ENCODE measurements at regions not wholly inside any gene's neighbourhood (a gene's known extent, or its start where the extent isn't known, plus 50 kb on each side); places are given as distances from the start of the nearest gene placed in this dataset.

GRCh38 chr7:88686468-88687229 is 72.9 kb upstream of the ZNF804B start:
- TF ChIP-seq PATZ1 (CRISPR knock-in tag; IDR thresholded peaks at IDR 0.05; ENCODE audit: borderline replicate concordance) (no peak), ARNTL (CRISPR knock-in tag; IDR thresholded peaks at IDR 0.05; ENCODE audit: borderline replicate concordance, low read depth) (no peak)
- no peak; the same call in 2 of the 3 replicates for ATAC-seq

GRCh38 chr7:88681682-88682081 is 77.8 kb upstream of the ZNF804B start:
- TF ChIP-seq ZNF565 (CRISPR knock-in tag; conservative IDR thresholded peaks at IDR 0.05; ENCODE audit: low read depth): no peak
- no peak for TF ChIP-seq SNAI2 (CRISPR knock-in tag; IDR thresholded peaks at IDR 0.05)
- TF ChIP-seq TOX (CRISPR knock-in tag; IDR thresholded peaks at IDR 0.05; ENCODE audit: borderline replicate concordance): no peak
- TF ChIP-seq ZNF70 (CRISPR knock-in tag; IDR thresholded peaks at IDR 0.05): no peak
- TF ChIP-seq POU6F1 (CRISPR knock-in tag; IDR thresholded peaks at IDR 0.05; ENCODE audit: borderline replicate concordance, low read depth): no peak
- TF ChIP-seq ZC3H10 (CRISPR knock-in tag; IDR thresholded peaks at IDR 0.05): no peak
- TF ChIP-seq BACH2 (CRISPR knock-in tag; IDR thresholded peaks at IDR 0.05; ENCODE audit: borderline replicate concordance): no peak
- no peak for TF ChIP-seq ZNF8 (CRISPR knock-in tag; IDR thresholded peaks at IDR 0.05)
- no peak for TF ChIP-seq ISL1 (CRISPR knock-in tag; IDR thresholded peaks at IDR 0.05)
- TF ChIP-seq PATZ1 (CRISPR knock-in tag; IDR thresholded peaks at IDR 0.05; ENCODE audit: borderline replicate concordance): no peak
- TF ChIP-seq TSHZ2 (CRISPR knock-in tag; IDR thresholded peaks at IDR 0.05): no peak
- no peak for TF ChIP-seq CREB5 (CRISPR knock-in tag; IDR thresholded peaks at IDR 0.05; ENCODE audit: low read depth)
- no peak for TF ChIP-seq ARNTL (CRISPR knock-in tag; IDR thresholded peaks at IDR 0.05; ENCODE audit: borderline replicate concordance, low read depth)
- no peak for TF ChIP-seq ZFP3 (CRISPR knock-in tag; IDR thresholded peaks at IDR 0.05)
- TF ChIP-seq RARB (CRISPR knock-in tag; IDR thresholded peaks at IDR 0.05): no peak
- no peak for TF ChIP-seq ZFP30 (CRISPR knock-in tag; IDR thresholded peaks at IDR 0.05)
- no peak for TF ChIP-seq PPARA (CRISPR knock-in tag; IDR thresholded peaks at IDR 0.05; ENCODE audit: borderline replicate concordance)
- no peak for TF ChIP-seq CSDC2 (CRISPR knock-in tag; IDR thresholded peaks at IDR 0.05)
- TF ChIP-seq, protein P1, sequence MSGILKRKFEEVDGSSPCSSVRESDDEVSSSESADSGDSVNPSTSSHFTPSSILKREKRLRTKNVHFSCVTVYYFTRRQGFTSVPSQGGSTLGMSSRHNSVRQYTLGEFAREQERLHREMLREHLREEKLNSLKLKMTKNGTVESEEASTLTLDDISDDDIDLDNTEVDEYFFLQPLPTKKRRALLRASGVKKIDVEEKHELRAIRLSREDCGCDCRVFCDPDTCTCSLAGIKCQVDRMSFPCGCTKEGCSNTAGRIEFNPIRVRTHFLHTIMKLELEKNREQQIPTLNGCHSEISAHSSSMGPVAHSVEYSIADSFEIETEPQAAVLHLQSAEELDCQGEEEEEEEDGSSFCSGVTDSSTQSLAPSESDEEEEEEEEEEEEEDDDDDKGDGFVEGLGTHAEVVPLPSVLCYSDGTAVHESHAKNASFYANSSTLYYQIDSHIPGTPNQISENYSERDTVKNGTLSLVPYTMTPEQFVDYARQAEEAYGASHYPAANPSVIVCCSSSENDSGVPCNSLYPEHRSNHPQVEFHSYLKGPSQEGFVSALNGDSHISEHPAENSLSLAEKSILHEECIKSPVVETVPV (CRISPR knock-in tag; IDR thresholded peaks at IDR 0.05): no peak
- no peak for ATAC-seq

All from SK-N-SH treated with all-trans-retinoic acid at 6 μM for 48 hours (cell line).